Uterus (tissue), 2 donors: ENCODE measurements at regions not wholly inside any gene's neighbourhood (a gene's known extent, or its start where the extent isn't known, plus 50 kb on each side); places are given as distances from the start of the nearest gene placed in this dataset.

Experiments used
- POLR2A ChIP-seq, 2 donors: fragments of 450-650 bp; IDR thresholded peaks; one replicate each; pipeline ENCODE4 v1.6.1; 2016; ENCODE audit warnings: antibody characterized with exemption in 2 of 2, mild to moderate bottlenecking in 1 of 2, moderate library complexity in 1 of 2
- TF ChIP-seq, protein P1 (sequence below), 4 experiments: fragments of 200-600 bp in 2 of 4; fragments of 450-650 bp in 2 of 4; sonication (generic) in 2 of 4; IDR thresholded peaks; one replicate each; pipeline ENCODE4 v1.5.1; 2016 to 2019; ENCODE audit warnings: antibody characterized with exemption in 4 of 4, mild to moderate bottlenecking in 2 of 4, moderate library complexity in 1 of 4

DNA sequence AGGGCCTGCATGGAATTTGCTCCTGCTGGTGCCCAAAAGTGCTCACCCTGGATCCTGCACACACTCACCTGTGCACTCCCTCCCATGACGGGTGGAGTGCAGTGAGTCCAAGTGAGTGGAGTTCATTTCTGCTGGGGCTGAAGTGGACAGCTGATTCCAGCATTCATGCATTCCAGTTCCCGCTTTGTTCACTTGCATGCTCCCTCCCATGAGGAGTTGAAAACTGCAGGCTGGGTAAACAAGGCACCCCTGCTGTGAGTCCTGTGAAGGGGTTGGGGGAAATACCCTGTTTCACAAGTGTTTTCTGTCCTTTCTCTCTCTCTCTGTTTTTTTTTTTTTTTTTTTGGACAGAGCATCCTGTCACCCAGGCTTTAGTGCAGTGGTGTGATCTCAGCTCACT lies 454.1 kb upstream of the NOX3 start:
- TF ChIP-seq, protein P1, sequence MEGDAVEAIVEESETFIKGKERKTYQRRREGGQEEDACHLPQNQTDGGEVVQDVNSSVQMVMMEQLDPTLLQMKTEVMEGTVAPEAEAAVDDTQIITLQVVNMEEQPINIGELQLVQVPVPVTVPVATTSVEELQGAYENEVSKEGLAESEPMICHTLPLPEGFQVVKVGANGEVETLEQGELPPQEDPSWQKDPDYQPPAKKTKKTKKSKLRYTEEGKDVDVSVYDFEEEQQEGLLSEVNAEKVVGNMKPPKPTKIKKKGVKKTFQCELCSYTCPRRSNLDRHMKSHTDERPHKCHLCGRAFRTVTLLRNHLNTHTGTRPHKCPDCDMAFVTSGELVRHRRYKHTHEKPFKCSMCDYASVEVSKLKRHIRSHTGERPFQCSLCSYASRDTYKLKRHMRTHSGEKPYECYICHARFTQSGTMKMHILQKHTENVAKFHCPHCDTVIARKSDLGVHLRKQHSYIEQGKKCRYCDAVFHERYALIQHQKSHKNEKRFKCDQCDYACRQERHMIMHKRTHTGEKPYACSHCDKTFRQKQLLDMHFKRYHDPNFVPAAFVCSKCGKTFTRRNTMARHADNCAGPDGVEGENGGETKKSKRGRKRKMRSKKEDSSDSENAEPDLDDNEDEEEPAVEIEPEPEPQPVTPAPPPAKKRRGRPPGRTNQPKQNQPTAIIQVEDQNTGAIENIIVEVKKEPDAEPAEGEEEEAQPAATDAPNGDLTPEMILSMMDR (IDR thresholded peaks at IDR 0.05) = no peak
- no peak for TF ChIP-seq POLR2A (IDR thresholded peaks at IDR 0.05)
